Islet precursor cell (in vitro differentiated cells): ENCODE measurements at regions not wholly inside any gene's neighbourhood (a gene's known extent, or its start where the extent isn't known, plus 50 kb on each side); places are given as distances from the start of the nearest gene placed in this dataset.

ENCODE experiments used
- DNase-seq: peaks from one replicate; pipeline ENCODE4 v3.0.0-alpha.2; 2018

DNA sequence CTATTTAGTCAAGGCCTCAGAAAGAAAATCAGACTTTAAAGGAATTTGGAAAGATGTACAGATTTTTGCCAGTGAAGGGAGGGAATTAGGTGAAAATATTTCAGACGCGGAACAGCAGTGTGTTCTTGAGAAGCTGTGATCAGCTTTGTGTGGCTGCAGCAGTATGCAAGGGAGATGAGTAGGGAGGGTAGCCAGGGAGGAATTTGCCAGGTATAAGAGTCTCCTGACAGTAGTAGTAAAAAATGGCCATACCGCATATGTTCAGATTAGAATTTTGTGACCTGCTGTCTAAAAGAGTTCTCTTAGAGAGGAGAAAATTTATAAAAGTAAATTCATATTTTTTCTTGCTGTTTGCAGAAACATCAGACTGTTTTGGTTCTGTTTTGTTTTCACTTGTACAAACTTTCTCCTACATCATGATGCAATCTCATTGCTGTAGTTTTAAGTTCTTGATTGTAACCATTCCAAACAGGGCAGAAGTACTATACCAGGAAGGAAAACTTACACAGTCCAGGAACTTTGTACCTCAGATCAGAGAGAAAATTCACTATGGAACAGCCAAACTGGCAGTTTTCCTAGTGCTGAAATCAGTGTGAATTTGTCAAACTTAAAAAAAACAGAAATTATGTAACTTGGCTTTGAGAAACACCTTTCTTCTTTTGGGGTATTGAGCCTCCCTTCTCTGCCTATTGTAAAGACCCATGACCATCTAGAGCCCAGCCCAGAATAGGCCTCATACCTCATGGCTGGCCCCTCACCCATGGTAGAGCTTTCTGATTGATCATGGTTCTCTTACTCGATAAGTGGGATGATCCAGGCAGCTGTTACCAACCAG lies 78.4 kb upstream of the NR3C1 start:
- no peak for DNase-seq

DNA sequence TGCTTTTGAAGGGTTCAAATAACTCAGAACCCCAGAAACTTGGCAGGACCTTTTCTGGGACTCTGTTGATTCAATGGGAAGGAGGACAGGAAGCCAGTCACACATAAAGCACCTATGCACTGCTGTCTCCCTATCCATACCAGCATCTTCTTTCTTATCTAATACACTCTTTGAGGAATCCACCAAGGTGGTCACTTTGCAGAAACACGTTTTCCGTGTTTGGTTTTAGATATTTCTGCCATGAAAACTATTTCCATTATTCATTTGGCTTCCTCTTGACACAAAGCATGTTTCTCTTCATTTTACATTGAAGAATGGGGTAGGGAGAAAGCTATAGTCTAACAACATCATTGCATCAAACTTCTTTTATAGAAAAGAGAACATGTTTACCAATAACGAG lies 76.5 kb upstream of the NR3C1 start:
- DNase-seq: no peak

DNA sequence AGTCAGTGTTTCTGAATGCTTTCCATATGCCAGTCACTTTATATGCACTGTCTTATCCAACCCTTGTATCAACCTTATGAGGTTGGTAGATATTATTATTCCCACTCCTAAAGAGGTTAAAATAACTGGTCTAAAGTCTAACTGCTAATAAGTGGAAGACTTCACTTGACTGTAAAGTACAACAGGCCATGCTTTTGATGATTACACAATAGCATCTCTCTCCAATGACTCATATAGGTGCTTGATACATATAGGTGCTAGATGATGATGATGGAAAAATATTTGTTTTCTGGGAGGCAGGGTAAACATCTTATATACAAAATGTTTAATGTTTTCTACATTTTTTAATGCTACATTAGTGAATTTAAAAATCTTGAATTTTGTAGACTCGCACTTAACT lies 75.9 kb upstream of the NR3C1 start:
- DNase-seq: no peak

DNA sequence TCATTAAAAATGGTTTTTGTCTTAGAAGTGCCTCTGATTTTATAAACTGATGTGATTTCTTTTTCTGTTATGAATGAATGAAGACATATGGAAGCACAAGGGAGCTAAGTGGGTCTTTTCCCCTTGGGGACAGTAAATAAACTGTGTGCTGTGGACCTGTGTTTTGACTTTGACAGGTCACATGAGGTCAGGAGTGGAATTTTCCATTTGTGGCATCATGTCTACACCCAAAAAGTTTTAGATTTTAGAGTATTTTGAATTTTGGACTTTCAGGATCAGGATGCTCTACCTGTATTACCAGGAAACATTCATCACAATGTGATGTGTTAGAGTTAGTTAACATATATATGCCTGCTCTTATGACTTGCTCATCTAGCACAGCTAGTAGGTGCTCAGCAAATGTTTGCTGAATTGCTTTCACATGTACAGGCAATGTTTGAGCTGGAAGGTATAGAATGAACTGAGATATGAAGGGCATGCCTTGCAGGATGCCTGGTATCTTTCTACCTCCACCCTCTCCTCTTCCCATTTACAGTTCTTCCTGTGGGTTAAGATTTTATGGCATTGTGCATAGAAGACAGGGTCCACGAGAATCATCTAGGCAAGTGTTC lies 73.2 kb upstream of the NR3C1 start:
- DNase-seq: no peak

DNA sequence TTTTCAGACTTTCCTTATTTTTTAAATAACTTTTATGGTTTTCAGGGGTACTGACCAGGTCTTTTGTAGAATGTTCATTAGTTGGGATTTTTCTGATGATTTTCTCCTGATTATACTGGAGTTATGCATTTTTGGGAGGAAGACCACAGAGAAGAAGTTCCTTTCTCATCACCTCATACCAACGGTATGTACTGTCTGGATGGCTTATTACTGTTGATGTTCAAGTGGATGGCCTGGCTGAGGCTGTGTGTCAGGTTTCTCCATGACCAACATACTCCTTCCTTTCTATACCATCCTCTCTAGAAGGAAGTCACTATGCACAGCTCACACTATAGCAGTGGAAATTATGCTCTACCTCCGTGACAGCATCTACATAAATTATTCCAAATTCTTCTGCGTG lies 71.1 kb upstream of the NR3C1 start:
- DNase-seq: no peak

DNA sequence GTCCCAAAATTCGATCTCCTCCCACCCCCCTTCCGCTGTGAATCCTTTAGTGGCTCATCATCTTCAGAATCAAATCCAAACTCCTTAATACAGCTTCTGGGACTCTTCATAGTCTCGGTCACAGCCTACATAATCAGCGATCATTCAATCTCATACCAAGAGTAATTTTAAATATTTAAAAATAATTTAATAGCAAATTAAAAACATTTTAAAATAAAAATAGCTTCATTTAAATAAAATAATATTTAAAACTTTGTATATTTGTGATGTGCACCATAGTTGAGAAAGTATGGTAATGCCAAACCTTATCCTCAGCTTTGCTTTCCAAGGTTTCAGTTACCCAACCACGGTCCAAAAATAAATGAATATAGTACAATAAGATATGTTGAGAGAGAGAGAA lies 70.0 kb upstream of the NR3C1 start:
- DNase-seq: no peak

DNA sequence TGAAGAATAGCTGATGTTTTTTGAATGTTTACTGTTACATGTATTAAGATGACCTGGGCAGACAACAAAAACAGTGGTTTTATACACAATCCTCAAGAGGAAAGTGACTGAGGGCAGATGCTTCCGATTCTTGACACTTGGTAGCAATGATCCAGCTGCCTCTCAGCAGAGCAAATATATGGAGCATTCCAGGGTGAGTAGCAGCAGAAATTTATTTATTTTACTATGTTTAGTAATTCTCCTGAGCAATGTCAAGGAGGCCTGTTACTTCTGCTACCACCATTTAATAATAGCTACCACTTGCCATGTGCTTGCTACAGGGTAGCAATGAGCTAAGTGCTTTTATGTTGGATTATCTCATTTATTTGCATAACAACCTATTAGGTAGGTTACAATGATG lies 69.1 kb upstream of the NR3C1 start:
- no peak for DNase-seq

DNA sequence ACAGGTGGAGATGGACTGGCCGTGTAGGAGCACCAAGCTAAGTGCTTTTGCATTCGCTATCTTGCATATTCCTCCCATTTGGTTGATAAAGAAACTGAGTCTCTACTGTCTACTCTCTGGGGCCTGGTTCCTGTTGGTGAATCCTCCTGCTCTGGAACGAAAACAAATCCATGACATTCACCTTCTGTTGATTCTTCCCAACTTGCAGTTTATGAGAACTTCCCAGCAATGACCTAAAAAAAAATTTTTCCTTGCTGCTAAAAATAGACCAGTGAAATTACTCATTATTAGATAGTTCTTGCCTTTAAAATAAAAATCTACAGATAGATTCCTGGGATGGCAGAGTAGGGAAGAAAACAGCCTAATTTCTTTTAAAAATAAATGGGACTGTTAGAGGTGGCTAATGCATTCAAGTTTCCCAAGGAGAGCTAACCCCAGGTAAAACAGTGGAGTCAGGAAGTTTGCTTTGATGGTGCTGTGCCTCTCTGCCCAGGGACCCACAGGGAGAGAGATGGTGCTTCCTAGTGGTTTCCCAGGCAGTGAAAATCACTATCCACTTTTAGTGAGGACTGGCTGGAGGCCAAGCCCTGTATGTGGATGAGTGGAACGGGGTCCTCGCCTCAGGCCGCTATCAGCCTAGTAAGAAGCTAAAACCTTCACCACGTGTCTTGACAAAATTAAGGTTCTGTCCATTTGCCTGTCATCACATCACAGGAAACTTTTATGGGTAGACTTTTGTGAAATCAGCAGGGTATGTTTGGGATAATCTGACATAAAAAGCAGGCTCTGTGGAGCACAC lies 68.4 kb upstream of the NR3C1 start:
- no peak for DNase-seq

DNA sequence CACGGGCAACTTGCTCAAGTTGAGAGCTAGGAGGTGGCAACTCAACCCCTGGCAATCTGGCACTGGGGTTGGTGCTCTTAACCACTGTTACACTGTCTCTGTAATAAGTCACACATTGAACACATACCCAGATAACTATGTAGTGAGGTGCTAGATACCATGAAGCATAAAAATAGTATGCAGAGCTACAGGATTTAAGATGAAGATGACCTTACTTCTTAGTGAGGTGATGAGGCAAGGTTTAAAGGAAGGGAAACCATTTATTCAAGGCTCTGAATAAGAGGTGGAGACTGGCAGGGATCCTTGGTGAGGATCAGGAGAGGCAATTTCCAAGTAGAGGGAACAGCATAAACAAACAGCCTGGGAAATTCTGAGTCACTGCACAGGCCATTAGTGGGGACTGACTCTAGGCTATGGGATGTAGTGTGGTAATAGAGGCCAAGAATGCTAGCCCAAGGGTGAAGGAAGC lies 67.6 kb upstream of the NR3C1 start:
- peak; percentile 77 for DNase-seq

DNA sequence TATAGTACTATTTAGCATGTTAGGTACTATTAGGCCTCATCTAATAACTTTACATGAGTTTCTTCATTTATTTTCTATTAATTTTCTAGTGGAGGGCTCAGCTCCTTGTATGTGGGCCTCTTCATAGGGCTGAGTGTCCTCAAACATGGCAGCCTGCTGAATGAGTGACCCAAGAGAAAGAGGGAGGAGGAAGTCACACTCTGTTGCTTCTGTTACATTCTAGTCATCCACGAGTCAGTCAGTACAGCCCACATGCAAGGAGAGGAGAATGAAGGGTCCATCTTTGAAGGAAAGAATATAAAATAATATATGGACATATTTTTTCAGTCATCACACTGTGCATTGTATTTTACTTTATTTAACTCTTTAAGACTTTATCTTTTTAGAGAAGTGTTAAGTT lies 66.6 kb upstream of the NR3C1 start:
- DNase-seq: no peak

DNA sequence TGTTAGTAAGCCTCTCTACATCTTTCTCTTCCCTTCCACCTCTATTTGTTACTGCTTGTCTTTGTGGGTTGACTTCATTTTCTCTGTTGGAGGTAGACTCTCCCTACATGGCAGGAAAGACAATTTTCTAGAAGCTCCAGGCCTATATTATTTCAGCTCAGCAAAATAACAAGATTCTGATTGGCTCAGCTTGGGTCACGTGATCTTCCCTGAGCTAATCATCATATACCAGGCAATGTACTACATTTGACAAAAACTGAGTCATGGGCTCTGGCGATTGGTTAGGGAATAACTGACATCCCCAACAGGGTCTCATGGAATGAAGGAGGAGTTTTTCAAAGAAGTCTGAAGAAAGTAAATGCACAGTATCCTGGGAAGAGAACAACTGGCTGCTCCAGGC lies 65.6 kb upstream of the NR3C1 start:
- DNase-seq: no peak

DNA sequence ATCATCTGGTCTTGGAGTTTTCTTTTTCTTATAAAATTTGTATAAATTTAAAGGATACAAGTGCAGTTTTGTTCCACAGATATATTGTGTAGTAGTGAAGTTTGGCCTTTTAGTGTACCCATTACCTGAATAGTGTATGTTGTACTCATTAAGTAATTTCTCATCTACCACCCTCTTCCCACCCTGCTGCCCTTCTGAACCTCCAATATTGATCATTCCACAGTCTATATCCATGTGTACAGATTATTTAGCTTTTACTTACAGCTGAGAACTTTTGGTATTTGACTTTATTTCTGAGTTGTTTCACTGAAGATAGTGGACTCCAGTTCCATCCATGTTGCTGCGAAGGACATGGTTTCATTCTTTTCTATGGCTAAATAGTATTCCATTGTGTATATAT lies 63.1 kb upstream of the NR3C1 start:
- DNase-seq: no peak

DNA sequence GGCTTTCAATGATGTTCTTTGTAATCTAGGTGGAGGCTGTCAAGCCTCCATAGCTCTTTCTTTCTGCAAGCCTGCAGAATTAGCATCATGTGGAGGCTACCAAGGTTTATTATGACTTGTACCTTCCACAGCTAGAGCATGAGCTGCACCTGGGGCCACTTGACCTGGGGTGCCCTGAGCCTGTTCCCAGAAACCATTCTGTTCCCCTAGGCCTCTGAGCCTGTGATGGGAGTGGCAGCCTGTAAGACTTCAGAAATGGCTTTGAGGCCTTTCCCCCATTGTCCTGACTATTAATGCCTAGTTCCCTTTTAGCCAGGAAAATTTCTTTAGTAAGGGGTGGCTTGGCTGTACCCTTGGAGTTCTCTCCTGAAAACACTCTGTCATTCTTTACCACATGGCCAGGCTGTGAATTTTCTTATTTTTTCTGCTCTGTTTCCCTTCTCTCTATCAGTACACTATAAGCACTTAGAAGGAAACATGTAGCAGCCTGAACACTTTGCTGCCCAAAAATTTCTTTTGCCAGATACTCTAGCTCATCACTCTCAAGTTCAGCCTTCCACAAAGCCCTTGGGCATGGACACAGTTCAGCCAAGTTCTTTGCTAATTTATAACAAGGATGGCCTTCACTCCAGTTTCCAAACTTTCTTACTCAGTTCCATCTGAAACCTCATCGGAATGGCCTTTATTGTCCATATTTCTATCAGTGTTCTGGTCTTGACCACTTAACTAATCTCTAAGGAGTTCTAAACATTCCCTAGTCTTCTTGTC lies 61.4 kb upstream of the NR3C1 start:
- no peak for DNase-seq

DNA sequence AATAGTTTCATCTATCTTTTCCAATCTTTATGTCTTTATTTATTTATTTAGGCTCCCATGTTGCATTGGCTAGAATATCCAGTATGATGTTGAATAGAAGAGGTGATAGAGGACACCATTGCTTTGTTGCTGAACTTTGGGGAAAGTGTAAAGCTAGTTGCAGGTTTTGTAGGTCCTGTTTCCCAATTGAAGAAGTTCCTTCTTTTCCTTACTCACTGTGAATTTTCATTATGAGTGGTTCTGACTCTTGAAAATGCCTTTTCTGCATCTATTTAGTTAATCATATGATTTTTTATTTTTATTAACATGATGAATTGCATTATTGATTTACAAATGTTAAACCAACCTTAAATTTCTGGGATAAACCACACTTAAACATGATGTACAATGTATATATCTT lies 58.9 kb upstream of the NR3C1 start:
- no peak for DNase-seq

DNA sequence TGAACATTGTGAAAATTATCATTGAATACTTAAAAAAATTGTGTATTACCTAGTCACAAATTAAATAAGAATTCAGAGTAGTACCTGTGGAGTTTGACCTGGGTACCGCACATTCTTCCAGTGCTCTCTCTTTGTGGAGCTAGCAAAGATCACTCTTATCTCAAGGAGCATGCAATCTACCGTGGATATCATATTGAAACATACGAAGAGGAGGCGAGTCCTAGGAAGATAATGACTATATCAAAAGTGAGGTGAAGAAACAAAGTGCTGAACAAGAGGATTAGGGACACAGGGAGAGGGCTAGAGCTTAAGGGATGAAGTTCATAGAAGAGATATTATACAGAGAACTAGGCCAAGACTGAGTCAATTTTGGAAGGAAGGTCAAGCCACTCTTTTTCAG lies 55.9 kb upstream of the NR3C1 start:
- DNase-seq: no peak

DNA sequence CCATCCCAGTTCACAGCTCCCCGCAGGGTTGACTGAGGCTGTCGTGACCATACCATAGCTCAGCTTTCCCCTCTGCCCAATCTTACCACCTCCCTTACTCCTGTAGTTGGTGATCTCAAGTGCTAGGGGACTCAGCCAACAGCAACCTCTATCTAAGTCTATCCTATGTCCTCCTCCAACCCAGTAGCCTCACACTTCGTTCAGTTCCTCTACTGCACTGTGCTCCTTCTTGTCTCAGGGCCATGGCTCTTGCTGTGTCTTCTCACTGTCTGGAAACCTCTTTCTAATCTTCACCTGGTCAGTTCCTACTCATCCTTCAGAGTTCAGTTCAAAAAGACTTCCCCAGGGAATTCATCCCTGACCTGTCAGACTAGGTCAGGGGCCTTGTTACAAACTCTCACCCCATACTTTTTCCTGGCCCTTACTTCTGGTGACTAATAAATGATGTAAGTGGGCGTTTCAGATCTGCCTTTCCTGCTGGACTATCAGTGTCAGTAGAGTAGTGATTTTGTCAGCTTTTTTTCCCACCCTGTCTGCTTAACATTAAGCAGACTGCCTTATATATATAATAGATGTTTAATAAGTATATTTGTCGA lies 53.6 kb upstream of the NR3C1 start:
- no peak for DNase-seq

DNA sequence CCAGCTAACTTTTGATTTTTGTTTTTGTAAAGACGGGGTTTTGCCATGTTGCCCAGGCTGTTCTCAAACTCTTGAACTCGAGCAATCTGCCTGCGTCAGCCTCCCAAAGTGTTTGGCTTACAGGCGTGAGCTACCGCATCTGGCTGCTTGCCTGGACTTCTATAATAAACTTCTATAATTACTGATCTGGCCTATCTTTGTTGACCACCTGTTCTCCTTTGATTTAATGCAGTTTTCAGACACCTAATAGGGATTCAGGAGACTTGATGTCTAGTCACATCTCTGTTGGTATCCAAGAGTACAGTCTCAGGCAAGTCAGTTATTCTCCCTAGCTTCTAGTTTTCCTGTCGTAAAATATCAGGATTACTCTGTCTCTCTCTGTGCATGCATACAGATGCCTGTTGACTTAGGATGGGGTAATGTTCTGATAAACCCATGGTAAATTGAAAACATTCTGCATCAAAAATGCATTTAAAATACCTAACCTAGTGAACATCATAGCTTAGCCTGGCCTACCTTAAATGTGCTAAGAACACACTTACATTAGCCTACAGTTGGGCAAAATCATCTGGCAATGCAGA lies 51.5 kb upstream of the NR3C1 start:
- no peak for DNase-seq

DNA sequence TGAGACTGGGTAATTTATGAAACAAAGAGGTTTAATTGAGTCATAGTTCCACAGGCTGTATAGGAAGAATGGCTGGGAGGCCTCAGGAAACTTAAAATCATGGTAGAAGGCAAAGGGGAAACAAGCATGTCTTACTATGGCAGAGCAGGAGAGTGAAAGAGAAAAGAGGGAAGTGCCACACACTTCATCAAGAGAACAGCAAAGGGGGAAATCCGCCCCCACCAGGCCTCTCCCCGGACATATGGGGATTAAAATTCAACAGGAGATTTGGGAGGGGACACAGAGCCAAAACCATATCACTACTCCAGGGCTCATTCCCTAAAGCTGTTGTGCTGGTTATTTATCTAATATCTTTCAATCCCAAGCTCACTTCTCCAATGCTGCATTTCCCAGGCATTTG lies 50.2 kb upstream of the NR3C1 start:
- DNase-seq: no peak
